T-helper 2 cell treated with Interferon-gamma antibody and Interleukin-4, amounts not matched to agents 100 ng/mL and 5 ng/mL, for 36 hours (primary cell): ENCODE measurements at regions not wholly inside any gene's neighbourhood (a gene's known extent, or its start where the extent isn't known, plus 50 kb on each side); places are given as distances from the start of the nearest gene placed in this dataset.

Source experiments
- intact Hi-C: fragments of 100-400 bp; cut with micrococcal nuclease; formaldehyde crosslinking; loops from one replicate; pipeline ENCODE4 v1.15.1; 2023

DNA sequence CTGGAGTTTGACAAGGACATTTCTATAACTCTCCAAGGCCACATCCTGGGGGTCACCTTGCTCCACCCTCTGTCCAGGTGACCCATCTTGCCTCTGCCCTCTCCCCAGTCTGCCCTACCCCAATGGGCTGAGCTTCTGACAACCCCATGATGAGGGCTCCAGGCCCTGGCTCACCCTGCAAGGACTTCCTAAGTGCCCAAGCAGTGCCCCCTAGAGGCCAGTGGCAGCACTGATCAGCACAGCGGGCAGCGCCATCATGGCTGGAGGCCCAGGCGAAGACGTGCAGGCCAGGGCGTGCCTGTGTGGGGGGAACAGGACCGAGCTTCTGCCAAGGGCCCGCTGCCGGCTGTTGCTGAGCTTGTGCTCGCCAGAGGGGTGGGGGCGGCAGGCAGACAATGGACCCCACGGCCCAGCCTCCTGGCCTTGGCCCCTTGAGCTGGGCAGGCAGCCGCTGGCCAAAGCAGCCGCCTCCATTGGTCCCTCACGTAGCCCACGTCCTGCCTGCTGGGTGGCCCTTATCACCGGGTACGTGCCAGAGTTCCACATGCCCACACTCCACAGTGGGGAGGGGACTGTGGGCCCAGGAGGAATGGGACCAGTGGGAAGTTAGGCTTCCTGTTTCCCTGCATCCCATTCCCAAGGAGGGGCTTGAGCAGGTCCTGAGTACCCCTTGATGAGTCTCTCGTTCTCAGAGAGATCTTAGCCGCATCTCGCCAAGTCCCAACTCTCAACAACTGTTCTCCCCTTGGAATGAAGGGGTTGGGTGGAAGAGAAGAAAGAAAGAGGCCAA, 64.3 kb downstream of the MRPL14 start:
- intact Hi-C loops = no loop called here

DNA sequence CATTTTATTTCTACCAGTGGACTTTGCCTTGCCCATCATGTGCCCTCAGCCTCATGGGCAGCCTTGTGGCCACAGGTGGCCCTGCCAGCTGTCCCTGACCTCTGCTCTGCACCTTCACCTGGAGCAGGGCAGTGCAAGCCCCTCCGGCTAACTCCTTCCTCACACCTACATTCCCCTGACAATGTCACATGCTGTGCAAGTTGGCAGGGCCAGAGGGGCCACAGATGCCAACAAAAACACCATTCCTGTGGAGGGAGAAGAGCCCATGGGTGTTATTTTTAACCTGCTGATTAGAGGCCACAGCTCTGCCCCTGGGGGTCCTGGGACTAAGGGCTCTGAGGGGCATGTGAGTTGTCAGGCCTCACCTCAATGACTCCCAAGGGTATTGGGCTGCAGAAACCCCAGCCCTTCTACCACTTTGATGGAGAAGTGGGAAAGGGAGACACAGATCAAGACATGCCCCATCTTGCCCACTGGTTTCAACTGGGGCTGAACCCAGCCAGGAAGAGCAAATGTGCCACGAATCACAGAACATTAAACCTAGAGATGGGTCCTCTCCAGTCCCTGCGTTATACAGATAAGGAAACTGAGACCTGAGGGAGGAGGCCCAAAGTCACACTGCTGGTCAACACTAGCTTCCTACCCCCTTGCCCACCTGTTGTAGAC, 65.0 kb downstream of the MRPL14 start:
- intact Hi-C loops = no loop called here

DNA sequence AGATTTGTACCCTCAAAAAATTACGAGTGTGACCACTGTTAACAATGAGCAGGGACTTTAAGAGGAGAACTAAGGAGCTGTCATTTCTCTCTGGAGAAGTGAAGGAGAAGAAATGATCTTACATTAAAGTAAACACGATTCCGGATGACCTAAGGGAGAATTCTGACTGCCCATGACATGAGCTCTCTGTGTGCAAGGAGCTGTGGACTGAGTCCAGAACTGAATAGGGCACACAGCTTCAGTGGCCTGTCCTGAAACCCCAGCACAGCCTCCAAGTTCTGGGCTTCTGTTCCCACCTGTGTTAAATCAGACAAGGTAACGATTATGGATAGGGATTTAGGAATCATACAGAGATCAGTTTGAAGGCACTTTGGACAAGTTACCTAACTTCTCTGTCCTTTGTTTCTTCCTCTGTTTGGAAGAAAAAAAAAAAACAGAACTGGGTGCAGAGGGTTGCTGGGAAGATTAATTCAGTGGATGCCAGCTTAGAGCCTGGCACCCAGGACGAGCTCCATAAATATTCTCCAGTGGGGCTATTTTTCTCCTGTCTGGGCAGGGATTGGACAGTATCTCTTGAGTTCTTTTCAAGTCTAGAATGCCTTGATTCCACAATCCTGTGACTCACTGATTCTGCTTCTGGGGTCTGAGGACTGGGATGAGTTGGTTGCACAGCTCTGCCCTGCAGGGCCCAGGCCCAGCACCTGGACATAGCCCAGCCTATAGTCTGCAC, 65.7 kb downstream of the MRPL14 start:
- intact Hi-C loops = no loop called here

DNA sequence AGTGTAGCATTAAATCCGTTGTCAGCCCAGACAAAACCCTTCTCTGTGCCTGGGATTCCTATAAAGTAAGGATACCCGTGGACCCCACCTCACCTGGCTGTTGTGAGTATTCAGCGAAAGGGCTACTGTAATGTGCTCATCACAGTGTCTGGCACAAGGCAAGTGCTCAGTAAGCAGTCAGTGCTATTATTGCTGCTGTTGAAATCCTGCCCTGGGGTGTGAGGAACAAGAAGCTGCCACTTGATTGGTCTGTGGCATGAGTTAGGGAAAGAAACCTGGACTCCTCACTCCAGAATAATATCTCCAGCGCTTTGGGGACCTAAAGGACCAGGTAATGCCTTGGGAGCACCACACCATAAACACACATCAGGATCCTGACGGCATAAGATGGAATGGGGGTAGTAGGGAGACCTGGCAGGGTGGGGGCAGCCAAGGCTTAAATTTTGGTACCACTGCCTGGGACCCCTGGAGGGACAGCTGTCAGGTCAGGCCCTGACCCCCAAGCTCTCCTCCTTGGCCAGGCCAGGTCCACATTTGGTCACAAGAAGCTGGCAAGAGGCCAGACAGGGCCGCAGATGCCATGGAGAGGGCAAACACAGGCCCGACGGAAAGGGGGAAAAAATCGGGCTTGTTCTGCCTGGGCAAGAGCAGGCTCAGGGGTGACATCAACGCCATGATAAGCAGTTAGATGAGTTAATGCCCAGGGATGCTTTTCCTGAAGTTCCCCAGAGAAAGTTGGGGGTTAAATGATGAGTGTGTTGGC, 66.5 kb downstream of the MRPL14 start:
- intact Hi-C loops = no loop called here

DNA sequence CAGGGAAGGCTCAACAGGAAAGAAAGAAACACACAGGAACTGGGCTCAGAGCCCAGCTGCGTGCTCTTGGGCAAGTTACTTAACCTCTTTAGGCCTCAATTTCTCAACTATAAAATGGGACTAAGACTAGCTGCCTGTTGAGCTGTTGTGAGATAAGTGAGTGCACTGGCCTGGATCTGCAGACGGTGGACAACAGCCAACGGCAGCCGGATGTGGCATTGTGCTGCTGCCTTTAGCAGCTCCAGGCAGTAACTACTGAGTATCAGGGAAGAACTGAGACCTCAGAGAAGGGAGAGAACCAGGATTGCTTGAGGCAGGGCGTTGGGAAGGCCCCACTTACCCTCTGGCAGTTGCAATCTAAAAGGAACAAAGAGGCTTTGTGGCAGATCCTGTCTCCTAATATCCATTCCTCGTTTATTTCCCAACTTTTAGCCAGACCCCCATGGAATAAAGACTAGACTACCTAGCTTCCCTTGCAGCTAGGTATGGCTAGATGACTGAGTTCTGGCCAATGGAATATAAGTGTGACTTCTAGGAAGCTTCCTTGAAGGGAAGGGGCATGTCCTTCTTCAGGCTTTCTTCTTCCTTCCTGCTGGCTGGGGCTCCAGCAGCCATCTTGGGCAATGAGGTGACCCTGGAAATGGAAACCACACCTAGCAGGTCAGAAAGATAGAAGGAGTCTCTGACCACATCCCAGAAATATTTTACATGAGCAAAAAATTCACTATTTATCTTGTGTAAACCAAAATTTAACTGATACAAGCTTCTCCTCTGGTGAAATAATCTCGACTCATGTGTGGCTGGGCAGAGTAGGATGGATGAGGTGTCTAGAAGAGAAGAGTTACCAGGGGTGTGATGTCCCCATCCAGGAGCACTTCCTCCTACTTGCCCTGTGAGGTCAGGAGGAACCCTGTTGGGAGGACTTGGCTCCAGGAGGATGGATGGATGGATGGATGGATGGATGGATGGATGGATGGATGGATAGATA, 67.6 kb downstream of the MRPL14 start:
- intact Hi-C loops = no loop called here

- intact Hi-C loops = no loop called here
Observed at GRCh38 chr6:44058617-44059358, 68.5 kb downstream of the MRPL14 start.

GRCh38 chr6:44057931-44058616, 69.2 kb downstream of the MRPL14 start:
- intact Hi-C loops = no loop called here

DNA sequence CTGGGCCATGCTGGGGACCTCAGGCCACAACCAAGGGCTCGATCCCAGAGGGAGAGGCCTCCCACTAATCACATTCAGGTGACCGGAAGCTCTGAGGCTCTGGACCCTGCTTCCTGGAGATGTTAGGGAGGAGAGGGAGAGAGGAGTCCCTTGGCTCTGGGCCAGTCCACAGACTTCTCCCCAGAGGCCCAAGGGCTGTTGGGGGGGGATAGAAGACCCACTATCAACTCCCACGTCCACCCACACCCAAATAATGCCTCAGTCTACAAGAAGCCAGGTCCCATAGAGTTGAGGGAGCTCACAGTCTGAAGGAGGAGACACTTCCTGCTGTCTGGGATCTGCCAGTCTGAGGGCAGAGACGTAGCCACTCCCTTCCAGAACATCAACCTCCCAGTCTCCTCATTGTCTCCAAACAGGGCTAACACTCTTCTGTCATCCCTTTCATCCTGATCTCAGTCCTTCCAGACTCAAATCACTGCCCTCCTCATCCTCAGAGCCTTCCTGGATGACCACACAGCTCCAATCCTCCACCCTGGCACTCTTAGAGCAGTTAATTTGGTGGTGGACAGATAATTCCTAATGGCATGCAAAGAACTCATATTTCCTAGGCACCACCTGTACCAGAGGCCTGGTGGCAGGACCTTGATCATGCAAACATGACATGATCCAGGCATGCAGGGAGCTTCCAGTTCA, 69.9 kb downstream of the MRPL14 start:
- intact Hi-C loops = no loop called here

GRCh38 chr6:44056392-44057237, 70.6 kb downstream of the MRPL14 start:
- intact Hi-C loops = no loop called here

DNA sequence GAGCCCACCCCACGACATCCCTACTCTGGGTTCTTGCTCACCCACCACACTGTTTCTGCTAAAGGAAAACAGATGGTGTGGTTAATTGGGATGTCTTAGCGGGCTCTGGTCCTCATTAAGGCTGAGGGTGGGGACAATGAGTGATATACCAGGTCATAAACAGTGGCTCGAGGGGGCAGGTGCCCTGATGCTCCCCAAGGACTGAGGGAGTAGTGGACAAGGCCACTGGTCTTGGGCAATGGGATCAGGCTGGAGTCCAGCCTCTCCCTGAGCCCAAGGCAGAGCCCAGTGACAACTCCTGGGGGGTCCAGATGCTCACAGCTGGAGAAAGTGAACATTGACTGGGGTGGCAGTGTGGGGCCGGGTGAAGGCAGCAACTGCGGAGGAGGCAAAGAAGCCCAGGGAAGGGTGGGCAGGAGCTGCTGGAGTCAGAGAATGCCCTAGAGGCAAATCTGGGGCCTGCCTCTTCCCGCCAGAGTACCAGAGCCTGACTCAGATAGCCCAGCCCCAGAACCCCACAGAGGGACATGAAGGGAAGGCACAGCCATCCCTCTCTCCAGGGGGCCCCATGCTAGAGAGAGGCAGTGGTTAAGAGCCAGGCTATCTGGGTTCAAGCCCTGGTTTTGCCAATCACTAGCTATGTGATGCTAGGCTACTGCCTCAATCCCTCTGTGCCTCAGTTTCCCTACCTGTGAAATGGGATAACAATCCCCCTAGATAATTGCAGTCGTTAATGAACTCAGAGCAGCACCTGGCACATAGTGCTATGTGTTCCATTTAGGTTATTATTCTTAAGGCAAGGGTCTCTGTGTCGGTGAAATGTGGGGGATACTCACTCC, 72.3 kb downstream of the MRPL14 start:
- intact Hi-C loops = no loop called here

DNA sequence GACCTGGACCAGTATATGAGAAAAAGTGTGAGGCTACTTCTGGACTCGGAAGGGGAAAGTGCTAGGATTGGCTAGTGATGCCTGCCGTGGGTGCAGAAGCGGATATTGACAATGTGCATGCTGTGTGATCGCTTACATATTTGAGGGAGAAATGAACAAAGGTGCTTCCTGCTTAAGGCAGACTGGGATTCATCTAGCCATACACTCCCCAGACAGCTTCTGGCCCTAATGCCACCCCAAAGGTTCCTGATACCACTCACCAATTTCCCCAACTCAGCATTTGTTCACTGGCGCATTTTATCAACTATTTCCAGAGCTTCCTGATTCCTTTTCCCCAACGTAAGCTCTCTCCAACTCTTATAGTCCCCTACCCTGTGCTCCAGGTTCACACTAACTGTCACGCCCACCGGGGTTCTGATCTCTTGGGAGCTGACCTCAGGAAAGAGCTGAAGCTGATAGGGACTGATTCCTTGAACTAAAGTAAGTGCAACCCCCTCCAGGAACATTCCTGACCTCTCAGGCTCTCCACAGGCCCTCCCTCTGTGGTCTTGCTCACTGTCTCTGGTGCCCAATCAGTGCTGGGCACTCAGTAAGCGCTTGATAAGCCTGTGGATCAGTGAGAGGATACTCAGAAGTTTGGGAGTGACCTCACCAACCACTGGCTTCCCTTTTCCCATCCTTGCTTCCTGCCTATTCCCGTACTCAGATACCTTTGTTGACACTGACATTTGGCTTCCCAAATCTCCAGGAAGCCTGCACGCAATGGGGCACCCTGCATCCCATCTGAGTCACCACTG, 73.3 kb downstream of the MRPL14 start:
- intact Hi-C loops = no loop called here

DNA sequence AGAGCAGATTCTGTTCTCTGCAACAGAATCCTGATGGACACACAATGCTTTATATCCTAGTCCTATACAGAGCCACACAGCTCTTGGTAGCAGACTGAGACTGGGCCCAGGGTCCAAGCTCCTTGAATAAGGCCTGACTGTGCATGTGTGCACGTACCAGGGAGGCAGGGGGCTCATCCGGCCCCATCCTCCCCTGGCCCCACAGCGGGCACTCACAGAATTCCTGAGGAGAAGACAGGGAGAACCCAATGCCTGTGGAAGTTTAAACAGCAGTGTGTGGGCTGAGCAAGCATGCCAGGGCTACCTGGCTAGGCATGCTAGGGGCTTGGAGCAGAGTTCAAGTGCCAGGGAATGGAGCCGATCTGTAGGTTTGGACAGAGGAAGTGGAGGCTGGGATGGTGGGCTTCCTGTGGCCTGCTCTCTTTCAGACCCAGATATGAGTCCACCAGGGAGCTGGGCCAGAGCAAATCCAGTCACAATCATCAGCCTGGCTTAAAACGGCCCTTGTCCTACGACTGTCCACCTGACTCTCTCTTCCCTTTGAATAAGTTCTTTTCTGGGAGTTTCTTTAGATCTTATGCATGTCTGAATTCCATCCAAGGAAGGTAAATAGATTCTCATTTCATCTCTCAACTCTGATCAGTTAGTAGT, 74.0 kb downstream of the MRPL14 start:
- intact Hi-C loops = no loop called here

- intact Hi-C loops = no loop called here
Observed at GRCh38 chr6:44052419-44053023, 74.7 kb downstream of the MRPL14 start.

GRCh38 chr6:44051515-44051914, 75.7 kb downstream of the MRPL14 start:
- intact Hi-C loops = no loop called here
